HG03565 (cell line): ENCODE measurements at regions not wholly inside any gene's neighbourhood (a gene's known extent, or its start where the extent isn't known, plus 50 kb on each side); places are given as distances from the start of the nearest gene placed in this dataset.

Experiments used
- ATAC-seq: cut with Tn5 transposase; IDR thresholded peaks from one replicate; pipeline ENCODE4 v1.9.1; 2021; ENCODE audit warnings: mild to moderate bottlenecking, moderate library complexity; ENCODE audit not compliant: unreplicated experiment

DNA sequence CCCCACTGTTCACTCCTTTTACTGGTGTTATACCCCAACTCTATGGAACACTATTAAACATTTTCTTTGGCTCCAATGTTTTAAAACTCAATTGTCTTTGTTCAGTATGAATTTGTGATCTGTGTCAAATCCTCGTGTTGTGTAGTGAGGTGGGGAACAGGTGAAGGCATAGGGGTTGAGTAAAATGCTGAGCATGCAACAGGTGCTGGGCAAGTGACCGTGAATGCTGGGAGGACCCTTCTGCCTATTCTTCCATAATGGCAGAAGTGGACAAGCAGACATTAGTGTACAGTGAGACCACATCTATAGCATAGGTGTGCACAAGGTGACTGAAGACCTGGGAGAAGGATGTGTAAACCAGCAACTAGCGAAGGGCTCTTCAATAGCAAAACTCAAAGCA lies 1188.0 kb downstream of the UQCRFS1 start:
- no peak for ATAC-seq

DNA sequence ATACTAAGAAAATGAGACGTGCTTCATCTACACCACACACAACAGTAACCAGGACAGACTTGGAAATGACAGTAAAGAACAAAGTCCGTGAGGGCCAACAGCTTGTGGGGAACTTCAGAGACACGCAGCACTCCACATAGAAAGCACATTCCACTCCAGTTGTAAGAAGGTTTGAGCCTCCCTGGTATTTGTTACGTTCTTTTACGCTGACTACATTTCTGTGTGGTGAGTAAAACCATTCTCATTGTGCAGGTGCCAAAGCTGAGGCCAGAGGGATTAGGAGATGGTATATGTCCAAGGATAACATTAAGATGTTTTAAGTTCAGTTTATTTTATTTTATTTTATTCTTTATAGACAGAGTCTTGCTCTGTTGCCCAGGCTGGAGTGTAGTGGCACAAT lies 1189.9 kb downstream of the UQCRFS1 start:
- ATAC-seq, result no peak

DNA sequence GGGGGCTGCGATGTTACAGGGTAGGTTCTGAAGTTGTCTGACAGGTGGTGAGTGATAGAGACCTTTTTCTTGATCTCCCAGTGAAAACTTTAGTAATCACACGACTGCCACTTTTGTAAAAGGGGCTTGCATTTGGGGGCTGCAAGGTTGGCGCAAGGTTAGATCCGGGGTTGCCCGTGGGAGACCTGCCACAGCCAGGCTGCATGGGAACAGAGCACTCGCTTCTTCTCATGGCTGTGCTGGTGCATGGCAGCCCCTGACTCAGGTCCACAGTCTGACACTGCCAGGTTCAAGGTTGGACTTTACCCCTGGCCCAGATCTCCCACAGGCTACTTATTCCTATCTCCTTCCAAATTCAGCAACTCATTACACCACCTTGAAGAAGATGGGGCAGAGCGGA lies 1190.4 kb downstream of the UQCRFS1 start:
- ATAC-seq, result no peak

DNA sequence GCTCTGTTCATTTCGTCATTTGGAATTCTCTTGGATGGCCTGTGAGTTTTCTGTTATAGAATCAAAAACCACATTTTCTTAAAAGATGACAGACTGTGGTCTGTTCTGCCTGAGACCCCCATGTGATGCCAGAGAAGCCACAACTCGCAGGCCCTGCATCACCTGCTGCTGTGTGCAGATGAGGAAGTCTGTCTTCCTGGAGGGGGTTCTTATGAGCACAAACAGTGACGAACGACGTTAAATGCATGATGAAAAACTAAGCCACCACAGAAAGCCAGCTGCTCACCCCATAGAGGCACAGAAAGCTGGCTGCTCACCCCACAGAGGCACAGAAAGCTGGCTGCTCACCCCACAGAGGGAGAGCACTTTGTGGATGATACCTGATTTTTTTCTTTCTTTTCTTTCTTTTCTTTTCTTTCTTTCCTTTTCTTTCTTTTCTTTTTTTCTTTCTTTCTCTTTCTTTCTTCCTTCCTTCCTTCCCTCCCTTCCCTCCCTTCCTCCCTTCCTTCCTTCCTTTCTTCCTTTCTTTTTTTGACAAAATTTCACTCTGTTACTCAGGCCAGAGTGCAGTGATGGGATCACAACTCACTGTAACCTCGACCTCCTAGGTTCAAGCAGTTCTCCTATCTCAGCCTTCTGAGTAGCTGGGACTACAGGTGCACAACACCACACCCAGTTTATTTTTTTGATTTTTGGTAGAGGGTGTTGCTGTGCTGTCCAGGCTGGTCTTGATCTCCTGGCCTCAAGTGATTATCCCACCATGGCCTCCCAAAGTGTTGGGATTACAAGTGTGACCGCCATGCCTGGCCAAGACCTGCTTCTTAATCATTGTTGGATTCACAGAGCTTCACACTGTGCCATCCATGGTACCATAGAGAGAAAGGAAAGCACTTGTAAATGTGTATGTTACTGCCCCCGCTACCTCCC lies 1191.4 kb downstream of the UQCRFS1 start:
- no peak for ATAC-seq

DNA sequence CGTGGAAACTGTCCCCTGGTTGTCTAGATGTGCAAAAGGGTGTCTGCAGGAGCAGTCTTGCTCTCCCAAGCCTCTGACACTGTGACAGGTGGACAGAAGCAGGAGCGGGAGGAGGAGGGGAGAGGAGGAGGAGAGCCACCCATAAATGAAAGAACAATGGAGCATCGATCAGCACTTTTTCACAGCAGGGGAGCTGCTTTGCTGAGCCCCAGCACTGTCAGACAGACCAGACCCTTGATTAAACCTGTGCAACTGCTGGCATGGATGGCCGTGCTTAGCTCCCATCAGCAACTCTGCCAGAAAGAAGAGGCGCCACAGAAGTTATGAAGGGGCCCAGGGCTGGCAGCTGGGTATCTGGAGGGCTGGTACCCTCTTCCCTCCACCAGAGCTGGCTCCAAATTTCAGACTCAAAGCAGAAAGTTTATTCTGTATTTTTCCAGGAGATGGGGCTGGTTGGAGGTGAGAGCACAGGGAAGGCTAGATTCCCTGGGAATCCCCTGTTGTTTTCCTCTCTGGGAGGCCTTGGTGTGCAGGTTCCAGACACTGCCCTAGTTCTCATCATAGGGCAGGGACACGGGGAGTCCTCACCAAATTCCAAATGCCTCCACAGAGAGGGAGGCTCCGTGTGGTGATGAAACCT lies 1192.2 kb downstream of the UQCRFS1 start:
- ATAC-seq, result no peak

DNA sequence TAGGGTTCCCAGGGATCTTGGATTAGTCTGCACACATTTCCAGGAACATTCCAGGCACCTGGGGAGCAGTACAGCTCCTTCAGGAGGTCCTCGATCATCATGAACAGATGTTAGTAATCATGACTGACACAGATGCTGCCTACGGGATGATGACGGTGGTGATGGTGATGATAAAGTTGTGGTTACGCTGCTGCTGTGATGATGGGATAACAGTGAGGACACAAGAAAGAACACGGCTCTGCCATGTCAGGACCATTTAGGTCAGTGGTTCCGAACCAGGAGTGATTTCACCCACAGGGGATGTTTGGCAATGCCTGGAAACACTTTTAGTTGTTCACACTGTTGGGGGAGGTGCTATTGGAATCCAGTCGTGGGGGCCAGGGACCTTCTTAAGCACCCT lies 1193.0 kb downstream of the UQCRFS1 start:
- no peak for ATAC-seq

DNA sequence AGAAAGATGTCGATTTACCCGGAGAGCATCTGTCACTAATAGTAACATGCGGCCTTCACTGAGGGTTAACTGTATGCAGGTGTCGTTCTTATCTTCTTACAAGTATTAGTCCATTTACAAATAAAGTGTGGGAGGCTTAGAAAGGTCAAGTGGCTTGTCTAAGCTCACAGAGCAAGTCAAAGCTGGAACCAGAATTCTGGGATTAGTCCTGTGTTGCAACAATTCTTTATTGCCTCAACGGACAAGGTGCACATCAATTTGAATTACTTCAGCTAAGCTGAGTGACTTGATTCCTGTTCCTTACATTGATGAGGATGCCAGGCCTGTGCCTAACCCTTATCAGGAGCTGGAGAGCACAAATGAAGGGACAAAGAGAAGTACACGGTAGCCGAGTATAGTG lies 1193.6 kb downstream of the UQCRFS1 start:
- ATAC-seq, result no peak

DNA sequence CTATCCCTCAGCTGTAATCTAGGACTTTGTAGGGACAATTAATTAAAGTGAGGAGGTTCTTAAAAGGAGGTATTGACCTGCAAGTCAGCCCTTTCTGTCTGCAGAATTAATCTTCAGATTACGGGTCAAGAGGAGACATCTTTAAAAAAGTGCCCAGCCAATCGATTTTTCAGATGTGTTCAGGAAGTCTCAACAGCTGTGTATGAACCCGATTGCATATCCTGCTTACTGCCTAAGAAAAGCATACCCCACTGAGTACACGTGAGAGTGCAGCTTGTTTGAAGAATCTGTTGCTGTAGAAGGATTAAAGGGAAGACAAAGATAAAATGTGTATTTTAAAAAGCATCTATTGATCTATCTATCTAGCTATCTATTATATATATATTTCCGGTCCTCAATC lies 1194.5 kb downstream of the UQCRFS1 start:
- ATAC-seq, result no peak

DNA sequence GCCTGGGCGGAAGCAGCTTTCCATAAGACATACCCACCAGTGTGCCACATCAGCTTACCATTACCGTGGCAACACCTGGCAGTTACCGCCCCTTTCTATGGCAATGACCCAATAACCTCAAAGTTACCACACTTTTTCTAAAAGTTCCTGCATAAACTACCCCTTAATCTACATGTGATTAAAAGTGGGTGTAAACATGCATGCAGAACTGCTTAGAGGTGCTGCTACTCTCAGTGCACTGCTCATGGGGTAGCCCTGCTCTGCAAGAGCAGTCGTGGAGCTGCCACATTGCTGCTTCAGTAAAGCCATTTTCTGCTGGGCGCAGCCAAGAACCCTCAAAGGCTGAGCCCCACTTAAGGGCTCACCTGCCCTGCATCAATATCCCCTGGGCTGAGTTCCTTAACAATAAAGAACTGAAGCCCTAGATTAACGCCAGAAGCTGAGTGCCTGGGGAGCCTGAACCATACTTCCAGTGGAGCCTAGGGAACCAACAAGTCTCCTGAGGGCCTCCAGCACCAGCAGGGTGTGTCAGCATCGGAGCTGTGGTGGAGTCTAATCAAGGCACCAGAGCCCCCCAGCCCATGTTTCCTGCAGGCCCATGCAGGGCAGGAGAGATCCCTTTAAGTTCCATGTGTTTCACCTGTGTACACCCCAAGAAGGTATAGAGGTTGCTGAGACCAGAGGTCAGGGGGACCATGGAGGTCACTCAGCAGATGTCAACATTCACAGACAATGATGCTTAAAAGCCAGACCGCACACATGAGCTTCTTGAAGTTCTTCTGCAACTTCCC lies 1198.1 kb downstream of the UQCRFS1 start:
- no peak for ATAC-seq

DNA sequence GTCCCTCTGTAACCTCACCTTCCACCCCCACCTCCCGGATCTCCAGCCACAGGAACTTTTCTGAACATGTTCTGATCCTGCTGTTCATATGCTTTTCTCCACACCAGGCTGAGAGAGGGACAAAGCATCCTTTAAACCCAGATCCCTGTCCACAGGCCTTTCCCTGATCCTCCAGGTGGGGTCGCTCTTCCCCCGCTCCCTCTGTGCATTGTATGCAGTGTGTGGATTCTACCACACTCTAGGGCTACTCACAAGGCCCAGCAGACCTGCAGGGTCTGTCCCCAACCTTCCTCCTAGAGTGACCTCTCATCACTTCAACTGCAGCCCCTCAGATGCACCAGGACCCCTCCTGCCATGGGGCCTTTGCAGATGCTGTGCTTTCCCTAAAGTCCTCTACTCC lies 1200.6 kb downstream of the UQCRFS1 start:
- no peak for ATAC-seq

DNA sequence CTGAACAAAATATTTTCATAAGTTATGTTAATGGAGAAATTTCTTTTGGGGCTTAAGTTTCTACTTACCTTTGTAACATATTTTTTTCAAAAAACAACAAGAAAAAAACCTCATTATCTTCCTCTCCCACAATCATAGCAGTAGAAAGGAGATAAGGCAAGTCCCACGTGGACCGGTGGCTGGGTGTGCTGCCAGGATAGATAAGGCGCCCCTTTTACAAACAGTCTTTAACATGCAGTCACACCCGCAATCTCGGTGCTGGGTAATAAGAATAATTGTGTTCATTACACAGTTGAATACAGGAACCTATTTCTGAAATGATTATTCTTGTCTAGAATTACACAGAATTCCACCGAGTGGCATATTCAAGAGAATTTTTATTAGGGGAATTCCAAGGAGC lies 1202.3 kb downstream of the UQCRFS1 start:
- no peak for ATAC-seq

DNA sequence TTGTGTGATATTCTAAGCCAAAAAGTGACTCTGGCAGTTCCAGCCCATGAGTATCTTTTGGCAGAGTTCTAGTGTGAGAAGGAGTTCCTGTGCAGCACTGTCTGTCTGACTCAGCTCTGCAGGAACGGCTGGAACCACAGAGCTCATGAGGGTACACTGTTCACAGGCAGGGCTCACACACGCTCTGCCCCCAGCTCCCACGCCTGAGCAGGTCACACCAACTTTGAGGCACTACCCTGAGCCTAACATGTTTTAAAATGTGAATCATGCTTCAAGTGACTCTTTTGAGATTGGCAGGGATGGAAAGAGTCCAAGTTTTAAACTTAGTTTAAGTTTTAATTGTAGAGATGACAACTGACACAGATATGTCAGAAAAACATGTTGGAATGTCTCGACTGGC lies 1203.3 kb downstream of the UQCRFS1 start:
- ATAC-seq, result no peak

DNA sequence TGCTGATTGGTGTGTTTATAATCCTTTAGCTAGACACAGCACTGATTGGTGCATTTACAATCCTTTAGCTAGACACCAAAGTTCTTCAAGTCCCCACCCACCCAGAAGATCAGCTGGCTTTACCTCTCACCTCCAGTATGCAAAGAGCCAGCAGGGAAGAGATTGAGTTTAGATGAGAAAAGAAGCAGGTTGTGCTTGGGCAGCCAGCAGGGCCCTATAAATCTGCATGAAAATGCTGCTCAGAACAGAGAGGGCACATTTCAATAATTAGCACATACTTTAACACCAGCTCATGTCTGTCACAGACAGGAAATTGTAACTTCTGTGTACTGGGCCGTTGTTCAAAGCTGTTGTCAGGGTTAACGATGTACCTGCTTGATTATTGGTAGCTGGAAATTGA lies 1204.3 kb downstream of the UQCRFS1 start:
- ATAC-seq, result no peak

DNA sequence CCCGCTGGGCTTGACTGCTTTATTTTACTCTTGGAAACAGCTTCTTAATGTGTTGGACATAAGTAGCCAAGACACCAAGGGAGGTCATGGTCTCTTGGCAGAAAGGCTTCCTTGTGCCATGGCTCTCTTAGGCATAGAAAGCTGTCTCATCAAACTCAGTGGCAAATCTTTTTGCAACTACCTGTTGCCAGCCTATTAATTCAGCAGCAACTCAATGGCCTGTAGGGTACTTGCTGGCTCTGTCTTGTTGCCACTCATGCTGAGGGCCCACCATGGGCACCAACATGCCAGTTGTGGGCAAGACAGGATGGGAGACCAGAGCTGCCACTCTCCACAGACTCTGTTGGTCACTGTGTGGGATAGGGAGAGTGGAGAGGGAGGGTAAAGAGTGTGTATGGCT lies 1209.4 kb downstream of the UQCRFS1 start:
- ATAC-seq, result no peak

DNA sequence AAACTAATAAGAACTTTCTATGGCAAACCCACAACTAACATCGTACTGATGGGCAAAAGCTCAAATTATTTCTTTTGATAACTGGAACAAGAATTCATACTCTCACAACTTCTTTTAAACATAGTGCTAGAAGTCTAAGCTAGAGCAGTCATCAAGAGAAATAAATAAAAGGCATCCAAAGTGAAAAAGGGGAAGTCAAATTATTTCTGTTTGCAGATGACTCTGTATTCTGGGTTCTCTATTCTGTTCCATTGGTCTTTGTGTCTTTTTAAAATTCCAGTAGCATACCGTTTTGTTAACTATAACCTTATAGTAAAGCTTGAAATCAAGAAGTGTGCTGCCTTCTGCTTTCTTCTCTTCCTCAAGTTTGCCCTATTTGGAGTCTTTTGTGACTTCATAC lies 1215.9 kb downstream of the UQCRFS1 start:
- no peak for ATAC-seq

DNA sequence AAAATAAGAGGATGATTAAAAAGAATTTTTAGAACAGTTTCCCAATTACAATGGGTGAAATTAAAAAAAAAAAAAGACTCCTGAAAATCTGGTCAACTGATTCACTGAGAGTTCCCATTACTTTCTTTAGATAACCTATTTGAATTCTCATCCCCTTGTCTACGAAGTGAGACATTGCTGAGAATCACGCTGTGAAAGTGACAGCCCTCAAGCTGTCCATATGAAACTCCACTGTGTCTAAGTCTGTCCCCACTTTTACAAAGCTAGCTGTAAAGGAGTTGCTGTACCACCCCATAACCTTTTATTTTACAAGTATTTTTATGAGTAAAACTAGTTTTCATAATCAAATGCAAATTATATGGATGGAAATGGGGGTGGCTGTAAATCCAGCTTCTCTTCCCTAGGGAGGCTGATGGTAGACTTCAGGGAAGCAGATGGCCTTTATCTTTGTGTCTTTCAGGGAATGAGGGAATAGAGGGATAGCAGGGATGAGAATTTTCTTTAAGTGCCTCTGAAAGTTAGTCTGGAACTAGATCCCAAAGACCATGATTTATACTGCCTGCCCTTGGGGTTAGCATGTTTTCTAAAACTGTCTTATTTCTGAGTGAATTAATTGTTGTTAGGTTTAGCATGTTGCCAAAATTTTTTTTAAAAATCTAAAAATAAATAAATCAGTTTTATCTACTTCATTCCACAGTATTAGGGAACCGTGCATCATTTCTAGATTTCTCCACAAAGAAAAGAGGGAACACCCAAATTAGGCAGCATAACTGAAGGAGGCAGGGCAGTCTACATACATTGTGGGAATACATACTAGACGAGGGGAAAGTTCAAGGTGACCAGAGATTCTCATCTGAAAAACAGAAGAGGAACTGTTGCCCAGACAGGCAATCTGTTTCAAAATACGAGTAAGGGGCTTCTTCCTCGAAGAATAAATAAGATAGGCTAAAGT lies 1219.1 kb downstream of the UQCRFS1 start:
- ATAC-seq, result no peak

DNA sequence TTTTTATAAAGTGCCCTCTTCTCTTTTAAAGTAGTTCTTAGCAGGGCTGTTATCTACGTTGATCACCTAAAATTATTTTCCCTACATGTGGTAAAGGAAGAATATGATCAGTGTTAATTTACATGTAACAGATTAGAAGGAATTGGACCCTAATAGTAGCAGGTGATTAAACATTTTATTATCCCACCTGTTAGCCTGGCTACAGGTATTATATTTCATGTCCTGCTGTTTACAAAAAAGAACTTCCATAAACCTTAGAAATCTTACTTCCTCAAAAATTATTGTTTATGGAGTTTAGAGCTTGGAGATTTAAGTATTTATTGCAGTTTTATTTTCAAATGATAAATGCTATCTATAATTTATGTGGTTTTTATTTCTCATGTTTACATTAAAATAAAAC lies 1226.7 kb downstream of the UQCRFS1 start:
- no peak for ATAC-seq

DNA sequence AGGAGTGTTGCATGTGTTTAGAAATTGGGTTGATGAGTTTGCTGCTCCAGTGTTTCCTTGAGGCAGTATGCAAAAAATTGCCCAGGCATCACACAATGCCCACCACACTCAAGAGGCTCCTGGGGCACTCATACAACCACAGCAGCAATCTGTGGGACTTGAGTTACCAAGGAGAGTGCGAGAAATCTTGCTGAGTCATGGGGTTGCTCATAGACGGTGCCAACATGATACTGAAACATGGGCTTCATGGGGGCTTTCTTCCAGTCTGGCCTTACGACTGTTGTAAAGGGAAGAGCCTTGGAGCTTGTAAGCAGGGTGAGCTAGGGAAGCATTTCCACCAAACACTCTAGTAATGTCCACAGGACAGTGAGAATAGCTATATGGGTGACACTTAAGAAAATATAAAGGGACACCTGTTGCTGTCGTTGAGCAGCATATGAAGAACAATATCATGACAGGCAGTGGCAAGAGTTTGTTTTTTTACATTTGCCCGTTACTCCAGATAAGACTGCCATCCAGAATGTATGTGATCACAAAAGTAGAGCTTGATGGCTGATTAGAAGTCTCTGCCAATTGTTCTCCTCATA lies 1237.4 kb downstream of the UQCRFS1 start:
- ATAC-seq, result no peak

DNA sequence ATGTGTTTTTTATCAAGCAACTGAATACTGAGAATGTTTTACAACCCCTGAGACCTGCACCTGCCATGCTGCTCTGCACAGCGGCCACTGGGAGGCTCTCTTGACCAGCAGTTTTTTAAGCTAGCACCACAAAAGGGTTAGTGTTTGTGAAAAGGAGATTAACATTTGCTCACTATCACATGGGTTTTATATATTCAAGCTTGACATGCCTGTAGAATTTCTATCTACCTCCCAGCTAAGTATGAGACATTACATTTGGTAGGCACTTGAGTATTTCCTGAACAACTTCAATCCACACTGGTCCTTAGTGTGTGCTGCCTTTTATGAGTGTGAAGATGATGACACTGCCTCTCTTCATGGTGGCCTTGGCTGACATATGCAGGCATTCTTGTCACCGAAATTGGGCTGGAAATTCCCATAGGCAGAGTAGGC lies 1238.9 kb downstream of the UQCRFS1 start:
- no peak for ATAC-seq
